CD4-positive, alpha-beta T cell (primary cell): ENCODE measurements at regions not wholly inside any gene's neighbourhood (a gene's known extent, or its start where the extent isn't known, plus 50 kb on each side); places are given as distances from the start of the nearest gene placed in this dataset.

ENCODE experiments used
- ATAC-seq: fragments of 200-7000 bp; cut with Tn5 transposase; one replicate; pipeline ENCODE4 v1.10.0; 2022; ENCODE audit warnings: mild to moderate bottlenecking; ENCODE audit not compliant: poor library complexity
- CTCF ChIA-PET: fragments of 350-600 bp; sonication (Branson Sonifier 250); formaldehyde crosslinking; loops from one replicate; lab custom pipeline; 2021; ENCODE audit warnings: antibody characterized with exemption, inconsistent platforms; lab: Charles Lee
- POLR2A ChIA-PET: fragments of 350-600 bp; sonication (Branson Sonifier 250); formaldehyde crosslinking; loops from one replicate; lab custom pipeline; 2021; ENCODE audit warnings: antibody characterized with exemption, inconsistent platforms; lab: Charles Lee
- DNase-seq, 14 experiments: peaks; one replicate each; pipeline ENCODE4 v3.0.0-alpha.2; 2013 to 2020; ENCODE audit warnings: mixed read lengths in 2 of 14
- H3K27ac ChIP-seq, 2 donors: one replicate each; pipeline versions ENCODE4 v1.5.1 to v1.7.0; 2013; ENCODE audit warnings: low read length in 2 of 2, low read depth in 1 of 2, mild to moderate bottlenecking in 1 of 2
- H3K27me3 ChIP-seq, 2 experiments: 1 replicate in 1 of 2; 2 replicates in 1 of 2; pipeline versions ENCODE4 v1.6.1 to v1.7.0; 2013; ENCODE audit warnings: low read length in 2 of 2, control low read depth in 1 of 2, mild to moderate bottlenecking in 1 of 2, moderate library complexity in 1 of 2; ENCODE audit not compliant: insufficient read depth in 2 of 2, control insufficient read depth in 1 of 2
- H3K36me3 ChIP-seq: one replicate; pipeline ENCODE4 v1.6.1; 2013; ENCODE audit warnings: low read length, control low read depth; ENCODE audit not compliant: insufficient read depth
- H3K4me1 ChIP-seq: one replicate; pipeline ENCODE4 v1.6.1; 2013; ENCODE audit warnings: low read length, control low read depth; ENCODE audit not compliant: insufficient read depth
- H3K4me3 ChIP-seq: one replicate; pipeline ENCODE4 v1.5.1; 2013; ENCODE audit warnings: mild to moderate bottlenecking, low read length, moderate library complexity
- H3K9me3 ChIP-seq, 2 experiments: 1 replicate in 1 of 2; 2 replicates in 1 of 2; pipeline versions ENCODE4 v1.6.1 to v1.7.0; 2013; ENCODE audit warnings: low read length in 2 of 2, mild to moderate bottlenecking in 2 of 2, control low read depth in 1 of 2, moderate library complexity in 1 of 2; ENCODE audit not compliant: control insufficient read depth in 1 of 2, insufficient read depth in 1 of 2
- H3K27ac Mint-ChIP-seq: one replicate; pipeline ENCODE4 v1.8.0; 2020; ENCODE audit warnings: mixed read lengths
- H3K27me3 Mint-ChIP-seq: one replicate; pipeline ENCODE4 v1.8.0; 2021; ENCODE audit warnings: mixed read lengths
- H3K36me3 Mint-ChIP-seq: one replicate; pipeline ENCODE4 v1.8.0; 2021; ENCODE audit warnings: low read depth, mixed read lengths
- H3K4me1 Mint-ChIP-seq: one replicate; pipeline ENCODE4 v1.8.0; 2021; ENCODE audit warnings: low read depth, mixed read lengths
- H3K4me3 Mint-ChIP-seq: one replicate; pipeline ENCODE4 v1.8.0; 2020; ENCODE audit warnings: mild to moderate bottlenecking, mixed read lengths
- H3K9me3 Mint-ChIP-seq: one replicate; pipeline ENCODE4 v1.8.0; 2020; ENCODE audit warnings: mixed read lengths
- CTCF ChIP-seq: fragments of 200-600 bp; IDR thresholded peaks from one replicate; pipeline ENCODE4 v1.8.0; 2022; ENCODE audit warnings: antibody characterized with exemption, mild to moderate bottlenecking
- intact Hi-C, 2 experiments: fragments of 100-400 bp; cut with DNase I in 1 of 2; cut with micrococcal nuclease in 1 of 2; formaldehyde crosslinking; loops; one replicate each; pipeline versions ENCODE4 v1.15.1 to v1.9.0; 2023 to 2025; cut with DNase I, micrococcal nuclease

GRCh38 chr11:131157678-131158077 is 212.7 kb upstream of the NTM start:
- no peaks in the 10 kb centered on the region for H3K27me3 Mint-ChIP-seq
- H3K4me3 ChIP-seq: no peak overlapping the region
- H3K4me1 ChIP-seq: no peaks in the 10 kb centered on the region
- ChIA-PET CTCF (no interaction called here), POLR2A (no interaction called here)
- ATAC-seq: no peak
- no peak overlapping the region for H3K27ac ChIP-seq
- H3K27me3 ChIP-seq: no peaks in the 10 kb centered on the region
- no peaks in the 10 kb centered on the region for H3K36me3 Mint-ChIP-seq
- H3K4me1 Mint-ChIP-seq: no peaks in the 10 kb centered on the region
- DNase-seq: no peak
- intact Hi-C loops: no loop called here
- H3K9me3 Mint-ChIP-seq: no peaks in the 10 kb centered on the region
- H3K27ac Mint-ChIP-seq: no peak overlapping the region
- TF ChIP-seq CTCF: no peak
- H3K4me3 Mint-ChIP-seq: no peak overlapping the region
- no peaks in the 10 kb centered on the region for H3K36me3 ChIP-seq
- peaks cover 0 to 9% of the 10 kb centered on the region in 2 experiments for H3K9me3 ChIP-seq

- intact Hi-C loops: no loop called here
- ATAC-seq (no peak), DNase-seq (no peak)
- Histone ChIP-seq H3K4me3 (no peak overlapping the region), H3K36me3 (no peaks in the 10 kb centered on the region), H3K27ac (no peak overlapping the region), H3K4me1 (no peaks in the 10 kb centered on the region), H3K9me3 (peaks cover 0 to 13% of the 10 kb centered on the region in 2 experiments), H3K27me3 (no peaks in the 10 kb centered on the region)
- ChIA-PET CTCF (no interaction called here), POLR2A (no interaction called here)
- Mint-ChIP-seq H3K4me1 (no peaks in the 10 kb centered on the region), H3K36me3 (no peaks in the 10 kb centered on the region), H3K27me3 (no peaks in the 10 kb centered on the region), H3K27ac (no peak overlapping the region), H3K4me3 (no peak overlapping the region), H3K9me3 (no peaks in the 10 kb centered on the region)
- TF ChIP-seq CTCF: no peak
Observed at GRCh38 chr11:131160846-131161245, 209.6 kb upstream of the NTM start.

- no peak overlapping the region for H3K27ac Mint-ChIP-seq
- ATAC-seq: no peak
- H3K36me3 Mint-ChIP-seq: no peaks in the 10 kb centered on the region
Observed at GRCh38 chr11:131163613-131164012, 206.8 kb upstream of the NTM start.

More at GRCh38 chr11:131163613-131164012, 206.8 kb upstream of the NTM start:
- H3K4me1 ChIP-seq: no peaks in the 10 kb centered on the region
- H3K9me3 ChIP-seq: peaks cover 0 to 13% of the 10 kb centered on the region in 2 experiments
- H3K9me3 Mint-ChIP-seq: no peaks in the 10 kb centered on the region
- no peaks in the 10 kb centered on the region for H3K27me3 ChIP-seq
- CTCF ChIA-PET: no interaction called here
- H3K4me1 Mint-ChIP-seq: no peaks in the 10 kb centered on the region
- H3K4me3 Mint-ChIP-seq: no peak overlapping the region
- no peaks in the 10 kb centered on the region for H3K27me3 Mint-ChIP-seq
- H3K27ac ChIP-seq: no peak overlapping the region
- no peaks in the 10 kb centered on the region for H3K36me3 ChIP-seq
- intact Hi-C loops: no loop called here
- POLR2A ChIA-PET: no interaction called here
- TF ChIP-seq CTCF: no peak
- no peak for DNase-seq
- H3K4me3 ChIP-seq: no peak overlapping the region
